Left renal cortex interstitium (tissue), 4 donors: ENCODE measurements at regions not wholly inside any gene's neighbourhood (a gene's known extent, or its start where the extent isn't known, plus 50 kb on each side); places are given as distances from the start of the nearest gene placed in this dataset.

ENCODE experiments used
- DNase-seq, 4 donors: peaks; one replicate each; pipeline ENCODE4 v3.0.0-alpha.2; 2013; ENCODE audit warnings: low read depth in 4 of 4, low spot score in 2 of 4, missing footprints in 1 of 4

DNA sequence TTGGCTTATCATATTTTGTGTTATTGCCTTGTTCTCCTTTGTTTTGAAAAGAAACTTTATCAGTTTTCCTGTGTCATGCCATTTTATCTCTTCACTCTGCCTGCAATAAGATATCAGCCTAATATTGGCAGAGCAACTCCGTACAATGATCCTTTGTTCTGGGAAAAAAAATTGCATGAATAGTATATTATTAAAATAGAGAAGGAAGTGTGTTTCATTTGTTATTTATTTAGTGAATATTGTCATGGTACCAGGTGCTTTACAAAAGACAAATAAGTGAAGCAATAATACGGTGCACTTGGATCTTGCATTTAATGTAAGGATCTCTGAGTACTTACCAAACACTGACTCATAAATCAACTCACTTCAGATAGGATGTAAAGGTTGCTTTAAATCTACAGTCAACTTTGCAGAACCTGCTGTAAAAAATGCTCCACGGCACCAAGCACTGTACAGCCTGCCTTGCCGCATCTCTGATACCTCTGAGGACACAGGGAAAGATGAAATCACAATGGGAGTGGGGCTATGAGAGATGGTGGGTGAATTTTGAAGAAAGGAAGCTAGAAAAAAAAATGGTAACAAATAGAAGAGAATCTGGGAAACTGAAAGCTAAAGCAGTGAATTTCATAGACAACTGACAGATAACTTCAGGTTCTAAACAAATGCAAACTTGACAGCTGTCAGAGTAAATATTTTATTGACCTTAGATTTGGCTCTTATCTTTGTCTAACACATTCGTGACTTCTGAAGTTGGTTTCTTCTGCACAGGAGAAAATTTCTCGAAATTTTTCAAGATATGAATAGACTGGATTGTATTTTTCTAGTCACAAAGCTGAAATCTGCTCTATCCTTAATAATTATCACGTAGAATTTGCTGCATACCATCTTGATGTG lies 232.1 kb downstream of the ENC1 start:
- DNase-seq, result no peak

DNA sequence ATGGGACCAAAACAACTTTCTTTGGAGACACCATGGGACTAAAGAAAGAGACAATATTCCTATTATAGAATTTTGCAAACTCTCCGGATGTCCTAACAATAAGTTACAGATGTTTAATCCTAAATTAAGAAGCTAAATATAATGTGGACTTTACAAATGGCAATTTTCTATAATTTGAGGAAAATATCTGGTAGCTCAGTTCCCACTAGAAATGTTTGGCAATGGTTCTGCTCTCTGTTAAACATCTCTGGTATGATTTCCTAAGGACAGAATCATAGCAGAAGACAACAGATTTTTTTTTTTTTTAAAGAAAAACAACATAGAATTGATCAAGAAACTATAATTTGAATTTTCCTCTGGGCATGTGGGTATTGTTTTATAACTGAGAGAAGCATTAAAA lies 232.8 kb downstream of the ENC1 start:
- DNase-seq, result no peak

DNA sequence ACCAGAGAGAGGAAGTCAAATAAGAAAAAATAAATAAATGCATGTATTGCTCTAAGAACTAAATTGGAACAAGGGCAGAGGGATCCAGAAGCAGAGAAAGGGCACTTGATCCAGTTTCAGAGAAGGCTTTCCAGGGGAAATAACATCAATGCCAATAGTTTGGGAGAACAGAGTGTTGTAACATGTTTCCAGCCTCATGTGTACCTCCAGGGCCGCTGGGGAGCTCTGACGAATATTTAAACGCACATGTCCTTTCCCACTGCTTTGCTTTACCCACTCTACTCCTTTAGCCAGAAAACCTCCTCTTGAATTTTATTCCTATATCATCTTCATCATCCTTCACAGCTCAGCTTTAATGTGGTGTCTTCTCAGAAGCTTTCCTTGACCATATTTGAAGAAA lies 233.7 kb downstream of the ENC1 start:
- DNase-seq, result no peak

DNA sequence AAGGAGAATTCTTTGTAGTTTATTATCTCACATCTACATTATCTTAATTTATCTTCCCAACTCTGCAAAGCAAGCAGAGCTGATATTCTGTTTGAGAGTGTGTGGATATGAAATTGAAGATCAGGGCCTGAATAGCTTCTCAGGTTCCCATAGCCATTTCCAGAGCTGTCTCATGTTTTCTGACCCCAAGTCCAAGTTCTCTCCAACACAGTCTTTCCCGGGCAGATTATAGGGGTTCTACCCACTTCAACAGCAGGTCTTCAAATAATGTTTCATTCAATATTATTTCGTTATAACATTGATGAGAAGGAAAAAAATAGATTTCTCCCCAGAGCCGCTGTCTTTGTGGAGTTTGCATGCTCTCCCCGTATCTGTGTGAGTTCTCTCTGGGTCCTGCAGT lies 234.9 kb downstream of the ENC1 start:
- no peak for DNase-seq

DNA sequence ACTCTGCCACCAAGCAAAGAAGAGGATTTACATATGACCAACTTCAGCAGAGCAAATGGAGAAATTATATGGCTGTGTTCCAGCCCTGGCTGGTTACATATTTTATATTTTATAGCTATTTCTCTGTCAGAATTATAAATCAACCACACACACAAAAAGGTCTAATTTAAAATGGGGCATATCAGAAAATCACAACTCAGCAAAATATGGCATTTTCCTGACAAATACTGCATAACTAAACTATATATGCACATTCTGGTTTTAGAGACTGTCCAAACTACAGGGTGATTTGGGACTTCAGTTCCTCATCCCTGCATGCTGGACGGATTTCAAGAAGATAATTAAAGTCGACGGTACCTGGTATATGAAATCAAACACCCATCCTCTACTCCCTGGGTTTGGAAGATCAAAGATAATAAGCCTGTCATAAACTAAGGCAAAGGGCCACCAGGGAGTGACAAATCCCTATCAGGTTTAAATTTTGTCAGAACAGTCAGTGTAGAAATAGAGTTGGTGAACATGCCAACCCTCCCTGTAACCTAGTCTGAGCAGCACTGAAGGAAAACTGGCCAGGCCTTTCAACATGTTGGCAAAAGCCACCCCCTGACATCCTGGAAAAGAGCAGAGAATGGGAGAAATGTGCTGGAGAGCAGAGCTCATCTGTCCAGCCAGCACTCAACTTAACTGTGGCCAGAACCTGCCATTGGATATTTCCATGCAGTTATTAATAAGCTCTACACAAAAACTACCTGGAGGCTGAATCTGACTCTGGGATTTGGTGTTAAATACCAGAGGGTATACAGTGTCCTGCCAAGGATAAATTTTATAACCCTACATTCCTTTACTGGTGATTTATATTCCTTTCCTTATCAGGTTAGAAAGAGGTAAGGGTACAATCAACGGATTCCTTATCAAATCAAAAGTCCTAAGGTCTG lies 235.7 kb downstream of the ENC1 start:
- no peak for DNase-seq

DNA sequence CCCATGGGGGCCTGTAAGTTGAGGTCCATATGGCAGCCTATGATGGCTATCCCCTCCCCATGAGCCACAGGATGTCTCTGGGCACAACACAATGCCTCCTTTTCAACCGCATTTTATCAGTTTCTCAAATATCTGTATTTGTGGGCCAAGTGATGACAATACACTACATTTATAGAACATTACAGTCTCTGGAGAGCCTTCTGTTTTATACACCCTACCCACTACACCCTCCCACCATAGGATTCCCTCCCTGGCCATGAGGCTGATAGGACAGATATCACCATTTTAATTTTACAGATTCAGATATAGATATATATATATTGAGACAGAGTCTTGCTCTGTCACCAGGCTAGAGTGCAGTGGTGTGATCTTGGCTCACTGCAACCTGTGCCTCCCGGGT lies 236.8 kb downstream of the ENC1 start:
- no peak for DNase-seq

DNA sequence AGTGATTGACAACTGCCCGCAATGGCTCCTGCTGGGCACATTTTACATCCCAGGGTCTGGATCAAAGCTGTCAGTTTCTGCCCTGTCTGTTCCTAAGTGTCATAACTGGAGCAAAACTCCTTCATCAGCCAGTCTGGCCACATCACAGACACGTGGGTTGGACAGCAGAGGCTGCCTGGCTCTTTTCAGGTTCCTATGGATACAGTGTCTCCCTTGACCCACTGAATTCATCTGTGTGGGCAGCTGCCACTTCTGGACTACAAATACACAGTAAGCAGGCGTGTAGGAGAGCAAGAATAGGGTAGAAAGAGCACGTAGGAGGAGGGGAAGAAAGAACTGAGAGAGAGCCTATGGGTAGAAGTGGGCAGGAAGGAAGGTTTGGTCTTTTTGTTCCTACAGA lies 238.0 kb downstream of the ENC1 start:
- no peak for DNase-seq

DNA sequence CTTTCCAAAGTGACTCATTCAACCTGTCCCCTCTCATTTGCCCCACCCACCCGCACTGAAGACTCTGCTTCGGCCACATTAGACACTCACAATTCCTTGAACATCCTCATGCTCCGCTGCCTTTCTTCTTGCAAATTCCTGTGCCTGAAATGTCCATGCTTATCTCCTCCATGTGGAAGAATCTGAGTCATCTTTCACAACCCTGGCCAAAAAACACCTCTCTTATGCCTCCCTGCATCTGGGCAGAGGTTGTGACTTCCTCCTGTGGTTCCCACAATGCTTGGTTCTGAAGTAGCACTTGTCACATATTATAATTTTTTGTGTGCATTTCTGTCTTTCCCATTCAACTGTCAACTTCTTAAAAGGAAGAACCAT lies 238.6 kb downstream of the ENC1 start:
- no peak for DNase-seq

DNA sequence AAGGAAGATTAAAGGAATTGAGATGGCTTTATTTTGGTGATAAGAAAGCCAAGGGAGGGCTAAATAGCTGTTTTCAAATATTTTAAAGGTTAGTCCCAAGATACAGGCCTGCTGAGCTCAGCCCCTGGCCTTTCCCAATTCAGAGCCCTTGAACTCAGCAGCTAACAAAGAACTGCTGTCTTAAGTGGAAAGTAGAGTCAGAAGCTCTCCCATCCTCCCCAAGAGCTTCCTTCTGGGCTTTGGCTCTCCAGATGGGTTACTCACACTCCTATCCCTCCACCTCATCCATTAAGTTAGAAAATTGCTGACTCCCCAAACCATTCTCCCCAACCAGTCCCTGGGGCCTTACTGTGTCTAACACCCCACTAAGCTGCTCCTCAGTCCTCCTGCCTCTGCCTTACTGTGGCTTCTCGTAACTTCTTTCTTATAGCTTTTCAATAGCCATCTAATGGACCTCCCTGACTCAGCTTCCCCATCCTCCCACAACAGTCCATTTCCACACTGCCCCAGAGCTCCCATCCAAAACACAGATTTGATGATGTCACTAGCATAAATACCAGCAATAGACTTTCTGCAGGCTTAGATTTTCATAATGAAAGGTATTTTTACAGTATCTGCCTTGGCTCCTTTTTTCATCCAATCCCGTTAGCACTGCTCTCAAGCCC lies 239.1 kb downstream of the ENC1 start:
- DNase-seq, result no peak

DNA sequence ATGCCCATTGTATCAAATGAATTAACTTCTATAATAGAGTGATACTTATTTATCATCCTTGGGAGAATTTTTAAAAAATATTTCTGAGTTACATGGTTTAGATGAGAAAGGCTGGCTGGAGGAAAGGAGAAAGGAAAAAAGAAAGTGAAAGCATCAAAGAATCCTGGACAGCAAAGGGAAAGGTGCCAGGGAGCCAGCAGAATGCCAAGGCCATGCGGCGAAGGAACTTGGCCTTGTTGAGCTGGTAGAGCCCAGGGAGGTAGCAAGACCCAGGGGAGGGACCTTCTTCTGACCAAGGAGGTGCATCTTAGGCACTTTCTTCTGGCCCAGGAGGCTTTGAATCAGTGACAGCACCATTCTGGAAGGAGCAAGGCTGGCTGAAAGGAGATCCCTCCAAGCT lies 240.5 kb downstream of the ENC1 start:
- DNase-seq, result no peak

DNA sequence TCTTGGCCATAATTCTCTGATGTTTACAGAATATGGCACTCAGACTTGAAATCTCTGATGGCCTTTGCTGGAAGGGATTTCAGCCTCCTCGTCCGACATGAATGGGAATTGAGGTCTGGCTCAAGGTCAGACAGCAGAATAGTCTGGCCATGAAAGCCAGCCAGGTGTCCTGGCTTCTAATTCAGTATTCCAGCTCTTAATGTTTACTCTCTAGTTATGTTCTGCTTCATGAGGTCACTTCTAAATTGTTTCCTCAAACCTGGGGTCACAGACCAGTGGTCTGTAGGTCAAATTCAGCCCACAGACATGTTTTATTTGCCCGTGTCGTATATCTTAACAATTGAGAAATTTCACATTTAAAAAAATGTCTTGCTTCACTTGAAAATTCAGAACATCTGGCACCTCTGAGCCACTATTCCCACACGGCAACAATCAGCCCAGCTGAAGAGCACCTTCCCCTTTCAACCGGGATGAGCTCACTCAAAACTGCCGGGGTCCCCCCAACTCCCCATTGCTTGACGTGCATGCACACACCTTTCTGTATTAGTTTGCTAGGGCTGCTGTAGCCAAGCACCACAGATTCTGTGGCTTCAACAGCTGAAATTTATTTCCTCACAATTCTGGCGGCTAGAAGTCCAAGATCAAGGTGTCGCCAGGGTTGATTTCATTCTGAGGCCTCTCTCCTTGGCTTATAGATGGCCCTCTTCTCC lies 243.5 kb downstream of the ENC1 start:
- no peak for DNase-seq

DNA sequence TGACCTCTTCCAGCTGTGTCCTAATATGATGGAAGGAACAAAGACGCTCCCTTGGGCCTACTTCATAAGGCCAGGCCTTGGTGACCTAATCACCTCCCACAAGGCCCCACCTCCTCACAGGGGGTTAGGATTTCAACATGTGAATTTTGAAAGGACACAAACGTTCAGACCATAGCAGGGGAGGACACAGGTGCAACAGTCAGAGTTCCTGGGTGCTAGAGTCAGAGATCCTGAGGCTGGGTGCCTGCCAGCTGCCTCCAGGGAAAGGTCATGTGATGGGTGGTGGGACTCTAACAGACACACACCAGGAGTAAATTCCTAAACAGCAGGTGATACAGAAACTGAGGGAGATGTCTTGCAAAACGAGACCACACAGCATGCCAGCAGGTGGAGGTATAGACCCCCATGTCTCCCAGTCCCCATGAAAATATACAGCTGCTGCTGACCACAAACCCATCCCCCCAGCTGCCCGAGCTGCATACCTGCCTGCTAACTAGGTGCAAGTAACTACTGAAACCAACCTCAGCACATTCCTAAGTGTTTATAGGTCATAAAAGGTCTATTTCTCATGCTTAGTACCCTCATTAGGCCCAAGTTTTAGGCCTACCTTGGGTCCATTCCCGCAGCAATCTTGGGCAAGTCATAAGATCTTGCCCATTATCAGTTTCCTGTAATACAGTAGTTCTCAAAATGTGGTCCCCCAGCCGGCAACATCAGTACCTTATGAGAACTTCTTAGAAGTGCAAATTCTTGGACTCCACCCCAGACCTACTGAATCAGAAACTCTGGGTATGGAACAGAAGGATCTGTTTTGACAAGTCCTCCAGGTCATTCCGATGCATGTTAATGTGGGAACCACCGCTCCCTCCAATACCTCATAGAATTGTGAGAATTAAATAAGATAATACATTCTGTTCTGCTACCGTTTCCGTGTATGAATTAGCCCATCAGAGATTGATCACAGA lies 245.3 kb downstream of the ENC1 start:
- DNase-seq, result no peak

DNA sequence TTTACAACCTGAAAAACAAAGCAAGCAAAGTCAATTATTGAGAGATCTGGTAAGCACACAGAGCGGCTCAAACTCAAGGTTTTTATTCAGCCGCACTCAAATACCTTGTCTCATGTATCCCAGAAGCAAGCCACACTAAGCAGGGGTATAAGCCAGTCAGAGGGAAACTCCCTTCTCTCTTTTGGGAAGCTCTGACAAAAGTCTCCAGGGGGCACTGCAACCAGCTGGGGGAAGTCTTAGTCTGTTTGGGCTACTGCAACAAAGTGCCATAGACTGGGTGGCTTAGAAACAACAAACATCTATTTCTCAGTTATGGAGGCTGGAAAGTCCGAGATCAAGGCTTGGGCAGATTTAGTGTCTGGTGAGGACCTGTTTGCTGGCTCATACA lies 246.0 kb downstream of the ENC1 start:
- DNase-seq, result no peak

DNA sequence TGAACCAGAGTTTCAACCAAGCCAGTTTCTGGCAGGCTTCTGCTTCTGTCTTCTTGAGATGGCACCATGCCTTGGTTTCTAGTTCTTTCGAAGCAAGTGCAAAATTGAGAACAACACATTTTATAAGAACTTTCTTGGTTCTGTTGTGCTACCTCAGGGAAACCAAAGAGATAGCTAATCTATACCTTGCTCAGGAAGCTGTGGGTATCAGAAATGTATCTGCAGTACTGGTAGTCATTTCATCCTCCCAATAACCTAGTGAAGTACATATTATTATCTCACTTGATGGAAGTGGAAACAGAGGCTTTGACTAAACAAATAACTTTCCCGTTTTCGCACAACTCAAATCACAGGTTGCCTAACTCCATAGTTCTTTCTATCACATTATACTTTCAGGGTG lies 246.6 kb downstream of the ENC1 start:
- DNase-seq, result no peak

DNA sequence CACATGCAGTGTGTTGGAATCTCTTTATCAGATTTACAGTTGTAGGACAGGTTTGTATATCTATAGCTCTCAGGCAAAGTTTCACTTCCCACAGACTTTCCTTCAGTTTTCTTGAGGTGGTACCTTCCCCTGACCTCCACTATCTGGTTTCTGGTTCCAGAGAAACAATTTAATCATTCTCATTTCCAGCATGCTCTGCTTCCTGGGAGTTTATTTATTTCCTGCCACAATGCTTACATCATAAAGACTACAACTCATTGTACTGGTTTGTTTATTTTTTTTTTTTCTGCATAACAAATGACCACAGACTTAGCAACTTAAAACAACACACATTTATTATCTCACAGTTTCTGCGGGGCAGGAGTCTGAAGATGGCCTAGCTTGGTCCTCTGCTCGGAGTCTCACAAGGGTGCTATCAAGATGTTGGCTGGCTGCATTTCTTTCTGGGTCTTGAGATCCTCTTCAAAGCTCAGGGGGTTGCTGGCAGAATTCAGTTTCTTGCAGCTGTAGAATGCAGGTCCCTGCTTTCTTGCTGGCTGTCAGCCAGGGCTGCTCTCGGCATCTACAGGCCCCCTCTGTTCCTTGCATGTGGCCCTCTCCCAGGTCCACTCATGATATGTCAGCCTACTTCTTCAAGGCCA lies 247.7 kb downstream of the ENC1 start:
- DNase-seq, result no peak

DNA sequence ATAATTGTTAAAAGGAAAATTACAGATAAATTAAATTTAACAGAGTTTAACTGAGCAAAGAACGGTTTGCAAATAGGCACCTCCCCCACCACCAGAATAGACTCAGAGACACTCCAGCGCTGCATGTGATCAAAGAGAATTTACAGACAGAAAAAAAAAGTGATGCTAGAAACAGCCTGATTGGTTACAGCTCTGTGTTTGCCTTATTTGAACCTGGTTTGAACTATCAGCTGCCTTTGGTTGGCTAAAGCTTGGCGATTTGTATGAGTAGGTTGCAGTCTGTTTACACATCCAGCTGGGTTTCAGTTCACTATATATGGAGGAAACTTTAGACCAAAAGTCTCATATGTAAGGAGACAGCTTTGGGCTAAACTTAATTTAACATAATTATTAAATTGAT lies 249.1 kb downstream of the ENC1 start:
- no peak for DNase-seq

DNA sequence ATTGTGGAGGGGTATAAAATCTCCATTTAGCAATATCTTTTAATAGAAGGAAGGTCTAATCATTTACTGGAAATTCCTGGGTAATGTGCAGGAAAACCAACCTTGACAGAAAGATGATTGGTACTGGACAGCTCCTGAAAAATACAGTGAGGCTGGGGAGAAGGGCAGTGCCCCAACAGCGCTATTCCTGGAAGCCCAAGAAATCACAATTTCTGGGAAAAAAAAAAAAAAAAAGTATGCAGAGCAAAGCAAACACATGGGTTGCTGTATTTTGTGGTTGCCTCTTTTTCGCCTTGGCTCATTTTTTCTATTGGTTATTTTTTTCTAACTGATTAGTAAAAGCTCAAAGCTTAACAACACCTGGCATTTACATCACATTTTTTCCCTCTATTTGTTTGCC lies 249.7 kb downstream of the ENC1 start:
- DNase-seq, result no peak

DNA sequence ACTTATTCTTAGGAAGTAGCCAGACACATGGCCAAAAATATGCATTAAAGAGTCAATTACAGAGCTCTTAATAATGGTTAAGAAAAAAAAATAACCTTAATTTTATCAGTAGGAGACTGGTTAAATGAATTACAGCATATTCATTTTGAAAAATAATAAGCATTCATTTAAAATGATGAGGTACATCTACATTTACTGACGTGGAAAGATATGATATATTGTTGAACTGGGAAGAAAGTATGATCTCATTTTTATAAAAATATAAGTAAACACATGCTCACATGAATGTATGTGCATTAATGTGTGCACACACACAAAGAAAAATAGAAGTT lies 250.3 kb downstream of the ENC1 start:
- no peak for DNase-seq
